Neural crest cell (in vitro differentiated cells): ENCODE measurements at regions not wholly inside any gene's neighbourhood (a gene's known extent, or its start where the extent isn't known, plus 50 kb on each side); places are given as distances from the start of the nearest gene placed in this dataset.

ENCODE experiments used
- DNase-seq: peaks from one replicate; pipeline ENCODE4 v3.0.0; 2021; ENCODE audit warnings: low read depth, mixed read lengths, low spot score
- H3K27ac Mint-ChIP-seq: one replicate; pipeline ENCODE4 v1.8.0; 2021; ENCODE audit warnings: mild to moderate bottlenecking, mixed read lengths; ENCODE audit not compliant: unreplicated experiment
- H3K27me3 Mint-ChIP-seq: 2 replicates; pipeline ENCODE4 v1.8.0; 2021; ENCODE audit warnings: low read depth, mild to moderate bottlenecking, mixed read lengths
- H3K36me3 Mint-ChIP-seq: 2 replicates; pipeline ENCODE4 v1.8.0; 2021; ENCODE audit warnings: low read depth, mild to moderate bottlenecking, mixed read lengths
- H3K4me1 Mint-ChIP-seq: 2 replicates; pipeline ENCODE4 v1.8.0; 2021; ENCODE audit warnings: mixed read lengths
- H3K4me3 Mint-ChIP-seq: one replicate; pipeline ENCODE4 v1.8.0; 2021; ENCODE audit warnings: mild to moderate bottlenecking, mixed read lengths
- H3K9me3 Mint-ChIP-seq: 2 replicates; pipeline ENCODE4 v1.8.0; 2021; ENCODE audit warnings: mixed read lengths
- CTCF ChIP-seq: fragments of 200-600 bp; sonication (generic); conservative IDR thresholded peaks from 2 replicates; pipeline ENCODE4 v1.5.0; 2021; ENCODE audit warnings: antibody characterized with exemption, mild to moderate bottlenecking

GRCh38 chr2:239816576-239817467 lies 208.3 kb downstream of the NDUFA10 start:
- no peak for TF ChIP-seq CTCF
- no peak overlapping the region for H3K4me3 Mint-ChIP-seq
- H3K9me3 Mint-ChIP-seq: no peaks in the 10 kb centered on the region
- DNase-seq: no peak
- H3K27ac Mint-ChIP-seq: no peak overlapping the region
- H3K4me1 Mint-ChIP-seq: peaks cover 28% of the 10 kb centered on the region
- H3K27me3 Mint-ChIP-seq: no peaks in the 10 kb centered on the region
- H3K36me3 Mint-ChIP-seq: no peaks in the 10 kb centered on the region

- H3K9me3 Mint-ChIP-seq: no peaks in the 10 kb centered on the region
Observed at GRCh38 chr2:239815671-239816070, 209.5 kb downstream of the NDUFA10 start.

GRCh38 chr2:239814861-239815601 lies 210.1 kb downstream of the NDUFA10 start:
- Mint-ChIP-seq H3K27me3 (no peaks in the 10 kb centered on the region), H3K27ac (peak overlapping the region; percentile 43), H3K9me3 (no peaks in the 10 kb centered on the region), H3K4me3 (no peak overlapping the region), H3K36me3 (no peaks in the 10 kb centered on the region), H3K4me1 (peaks cover 19% of the 10 kb centered on the region)
- DNase-seq: no peak
- no peak for TF ChIP-seq CTCF

More at GRCh38 chr2:239815671-239816070, 209.5 kb downstream of the NDUFA10 start:
- Mint-ChIP-seq H3K27me3 (no peaks in the 10 kb centered on the region), H3K4me1 (peaks cover 25% of the 10 kb centered on the region), H3K36me3 (no peaks in the 10 kb centered on the region), H3K27ac (no peak overlapping the region), H3K4me3 (no peak overlapping the region)
- no peak for DNase-seq
- TF ChIP-seq CTCF: no peak

- Mint-ChIP-seq H3K36me3 (no peaks in the 10 kb centered on the region), H3K27ac (peak overlapping the region; percentile 60), H3K27me3 (no peaks in the 10 kb centered on the region), H3K4me3 (no peak overlapping the region), H3K4me1 (peaks cover 16% of the 10 kb centered on the region), H3K9me3 (no peaks in the 10 kb centered on the region)
- DNase-seq: no peak
- TF ChIP-seq CTCF: no peak
Observed at GRCh38 chr2:239814116-239814860, 210.9 kb downstream of the NDUFA10 start.
